Colonic mucosa (tissue), 4 donors: ENCODE measurements at regions not wholly inside any gene's neighbourhood (a gene's known extent, or its start where the extent isn't known, plus 50 kb on each side); places are given as distances from the start of the nearest gene placed in this dataset.

Source experiments
- DNase-seq: peaks from one replicate; pipeline ENCODE4 v3.0.0-alpha.2; 2020
- H3K27ac ChIP-seq: fragments of 200-600 bp; one replicate; pipeline ENCODE4 v1.8.0; 2021
- H3K27me3 ChIP-seq: fragments of 200-600 bp; one replicate; pipeline ENCODE4 v1.8.0; 2021
- H3K36me3 ChIP-seq: fragments of 200-600 bp; one replicate; pipeline ENCODE4 v1.8.0; 2021
- H3K4me1 ChIP-seq: fragments of 200-600 bp; one replicate; pipeline ENCODE4 v1.8.0; 2021; ENCODE audit warnings: mild to moderate bottlenecking
- H3K4me3 ChIP-seq: fragments of 200-600 bp; one replicate; pipeline ENCODE4 v1.8.0; 2021
- H3K9ac ChIP-seq, 2 donors: one replicate each; pipeline ENCODE4 v1.7.0; 2013; ENCODE audit warnings: control low read depth in 2 of 2, low read depth in 2 of 2, low read length in 2 of 2
- H3K9me3 ChIP-seq: fragments of 200-600 bp; one replicate; pipeline ENCODE4 v1.8.0; 2021
- CTCF ChIP-seq: fragments of 200-600 bp; IDR thresholded peaks from one replicate; pipeline ENCODE4 v1.8.0; 2022; ENCODE audit warnings: antibody characterized with exemption, mild to moderate bottlenecking
- intact Hi-C: fragments of 100-400 bp; cut with DNase I; formaldehyde crosslinking; loops from one replicate; pipeline ENCODE4 v1.14.1; 2022
- donor health status: healthy.
- donor health status: DM: no; HTN: no; CAD: no.
- donor health status: DM: no; HTN: no; CAD: no.

- Histone ChIP-seq H3K27ac (peak overlapping the region; percentile 99), H3K36me3 (no peaks in the 10 kb centered on the region), H3K9me3 (no peaks in the 10 kb centered on the region), H3K4me3 (peak overlapping the region; percentile 47), H3K9ac (peak overlapping the region; percentile 87 to 99), H3K4me1 (no peaks in the 10 kb centered on the region), H3K27me3 (no peaks in the 10 kb centered on the region)
- intact Hi-C loops: loop anchor here (5.0 kb wide), 1 partner anchor 38 kb away; a partner anchor contains a TSS
- TF ChIP-seq CTCF: no peak
- peak; percentile 94 for DNase-seq
These were observed 108.2 kb downstream of the HFE start for GRCh38 chr6:26195376-26195923.

GRCh38 chr6:26195924-26196845 lies 109.0 kb downstream of the HFE start:
- intact Hi-C loops: loop anchor here (5.0 kb wide), 1 partner anchor 39 kb away; a partner anchor contains a TSS
- peak overlapping the region; percentile 99 for H3K27ac ChIP-seq

GRCh38 chr6:26196846-26197635 lies 109.8 kb downstream of the HFE start:
- Histone ChIP-seq H3K9me3 (no peaks in the 10 kb centered on the region), H3K27me3 (no peaks in the 10 kb centered on the region), H3K36me3 (no peaks in the 10 kb centered on the region), H3K27ac (peak overlapping the region; percentile 99), H3K4me3 (peak overlapping the region; percentile 47), H3K9ac (peak overlapping the region; percentile 87 to 99), H3K4me1 (no peaks in the 10 kb centered on the region)
- DNase-seq: peak; percentile 88
- intact Hi-C loops: loop anchor here (5.0 kb wide), 1 partner anchor 40 kb away; a partner anchor contains a TSS
- TF ChIP-seq CTCF: no peak

More at GRCh38 chr6:26195924-26196845, 109.0 kb downstream of the HFE start:
- Histone ChIP-seq H3K4me1 (no peaks in the 10 kb centered on the region), H3K9ac (peak overlapping the region; percentile 87 to 99), H3K36me3 (no peaks in the 10 kb centered on the region), H3K27me3 (no peaks in the 10 kb centered on the region), H3K4me3 (peak overlapping the region; percentile 47), H3K9me3 (no peaks in the 10 kb centered on the region)
- peak; percentile 66 for DNase-seq
- no peak for TF ChIP-seq CTCF

- Histone ChIP-seq H3K36me3 (no peaks in the 10 kb centered on the region), H3K9me3 (no peaks in the 10 kb centered on the region), H3K27ac (peak overlapping the region; percentile 99), H3K4me1 (no peaks in the 10 kb centered on the region), H3K27me3 (no peaks in the 10 kb centered on the region), H3K9ac (peak overlapping the region; percentile 87 to 99), H3K4me3 (peak overlapping the region; percentile 47)
- intact Hi-C loops: loop anchor here (5.0 kb wide), 1 partner anchor 40 kb away; a partner anchor contains a TSS
- TF ChIP-seq CTCF: no peak
- no peak for DNase-seq
These were observed 110.4 kb downstream of the HFE start for GRCh38 chr6:26197636-26197932.
